HG02852 (cell line): ENCODE measurements at regions not wholly inside any gene's neighbourhood (a gene's known extent, or its start where the extent isn't known, plus 50 kb on each side); places are given as distances from the start of the nearest gene placed in this dataset.

ENCODE experiments used
- ATAC-seq: cut with Tn5 transposase; IDR thresholded peaks from one replicate; pipeline ENCODE4 v1.9.1; 2021; ENCODE audit warnings: mild to moderate bottlenecking, moderate library complexity; ENCODE audit not compliant: unreplicated experiment

DNA sequence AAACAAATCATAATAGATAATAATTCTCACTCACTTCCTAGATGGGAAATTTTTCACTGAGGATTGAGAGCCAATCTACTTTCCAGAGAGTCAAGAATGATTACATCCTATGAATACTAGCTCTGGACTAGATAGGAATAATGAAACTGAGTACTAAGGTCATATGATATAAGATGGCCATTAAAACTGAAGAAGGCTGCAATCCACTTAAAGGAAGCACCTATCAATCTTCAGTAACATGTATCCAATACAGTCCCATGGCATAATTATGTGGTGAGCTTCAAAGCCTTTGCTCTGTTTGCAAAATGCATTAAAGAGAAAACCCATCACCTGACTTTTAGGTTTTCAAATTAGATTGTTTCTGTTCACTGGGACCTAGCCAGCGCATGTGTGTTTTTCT lies 398.0 kb upstream of the MEIS1 start:
- ATAC-seq, result no peak

DNA sequence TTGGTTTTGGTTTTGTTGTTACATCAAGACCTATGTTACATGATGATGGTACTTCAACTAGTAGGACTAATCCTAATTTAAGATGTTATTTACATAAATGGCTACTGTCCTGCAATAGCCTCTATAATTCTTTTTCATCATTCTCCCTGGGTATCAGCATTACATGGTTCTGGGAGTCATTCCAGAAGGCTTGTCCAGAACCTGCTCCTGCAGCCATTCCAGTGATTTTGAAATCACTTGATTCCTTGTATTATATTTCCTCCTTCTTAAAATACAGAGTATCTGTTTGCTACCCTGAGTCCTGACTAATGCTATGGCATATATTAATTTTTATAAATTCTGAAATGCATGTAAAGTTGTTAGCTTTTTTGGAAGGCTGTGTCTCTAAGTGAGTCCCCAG lies 400.5 kb upstream of the MEIS1 start:
- ATAC-seq, result no peak

DNA sequence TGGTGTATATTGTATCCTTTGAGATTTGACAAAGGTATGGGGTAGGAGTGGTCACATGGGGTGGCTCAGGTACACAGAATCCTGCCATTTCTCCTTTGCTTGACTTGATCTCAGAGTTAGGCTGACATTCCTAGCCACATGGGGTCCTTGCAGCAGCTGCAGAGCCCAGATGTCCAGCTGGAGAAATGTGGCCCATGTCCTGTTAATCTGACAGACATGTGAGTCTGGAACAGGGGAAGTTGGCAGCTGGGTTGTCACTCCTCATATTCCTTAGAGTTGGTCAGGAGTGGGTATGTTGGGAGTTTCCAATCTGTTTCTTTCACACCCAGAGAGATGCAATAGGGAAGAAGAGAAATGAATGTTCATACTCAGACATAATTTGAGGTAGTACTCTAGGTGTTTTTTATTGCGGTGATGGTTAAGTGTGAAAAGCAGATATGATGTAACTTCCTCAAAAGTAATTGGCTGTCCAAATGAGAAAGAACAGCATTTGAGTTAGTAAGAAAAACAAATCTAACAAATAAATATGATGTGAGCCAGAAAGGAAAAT lies 402.6 kb upstream of the MEIS1 start:
- no peak for ATAC-seq

DNA sequence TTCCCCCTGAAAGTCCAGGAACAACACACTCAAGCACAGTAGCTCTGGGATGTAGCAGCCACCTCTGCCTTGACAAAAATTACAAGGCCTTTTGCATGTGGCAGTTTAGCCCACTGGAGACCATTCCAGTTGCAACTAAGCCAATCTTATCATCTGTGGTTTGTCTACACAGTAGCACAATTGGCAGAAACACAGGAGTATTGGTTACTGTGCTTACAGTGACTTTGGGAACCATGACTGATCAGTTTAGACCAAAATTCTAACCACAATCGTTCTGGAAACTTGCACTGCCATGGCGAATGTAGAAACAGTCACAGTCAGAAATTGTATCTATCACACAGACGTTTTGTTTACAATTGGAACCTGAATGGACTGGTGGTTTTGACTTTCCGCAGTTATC lies 403.7 kb upstream of the MEIS1 start:
- no peak for ATAC-seq

- no peak for ATAC-seq
Observed at GRCh38 chr2:66030553-66030952, 404.4 kb upstream of the MEIS1 start.

GRCh38 chr2:66024391-66024790 lies 410.5 kb upstream of the MEIS1 start:
- ATAC-seq, result no peak

GRCh38 chr2:66021296-66021695 lies 413.6 kb upstream of the MEIS1 start:
- ATAC-seq, result no peak

- no peak for ATAC-seq
Observed at GRCh38 chr2:66017763-66018162, 417.2 kb upstream of the MEIS1 start.

GRCh38 chr2:66014450-66014849 lies 420.5 kb upstream of the MEIS1 start:
- no peak for ATAC-seq

GRCh38 chr2:66013456-66013855 lies 421.5 kb upstream of the MEIS1 start:
- ATAC-seq, result no peak

DNA sequence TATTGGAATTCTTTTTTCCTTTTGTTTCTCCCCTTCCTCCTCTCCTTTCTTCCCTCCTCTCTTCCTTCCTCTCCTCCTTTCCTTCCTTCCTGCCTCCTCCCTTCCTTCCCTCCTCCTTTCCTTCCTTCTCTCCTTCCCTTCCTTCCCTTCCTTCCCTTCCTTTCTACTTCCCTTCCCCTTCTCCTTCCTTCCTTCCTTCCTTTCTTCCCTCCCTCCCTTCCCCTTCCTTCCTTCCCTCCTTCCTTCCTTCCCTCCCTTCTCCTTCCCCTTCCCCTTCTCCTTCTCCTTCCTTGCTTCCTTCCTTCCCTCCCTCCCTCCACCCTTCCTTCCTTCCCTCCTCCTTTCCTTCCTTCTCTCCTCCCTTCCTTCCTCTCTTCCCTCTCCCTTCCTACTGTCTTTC lies 431.0 kb upstream of the MEIS1 start:
- ATAC-seq, result no peak

DNA sequence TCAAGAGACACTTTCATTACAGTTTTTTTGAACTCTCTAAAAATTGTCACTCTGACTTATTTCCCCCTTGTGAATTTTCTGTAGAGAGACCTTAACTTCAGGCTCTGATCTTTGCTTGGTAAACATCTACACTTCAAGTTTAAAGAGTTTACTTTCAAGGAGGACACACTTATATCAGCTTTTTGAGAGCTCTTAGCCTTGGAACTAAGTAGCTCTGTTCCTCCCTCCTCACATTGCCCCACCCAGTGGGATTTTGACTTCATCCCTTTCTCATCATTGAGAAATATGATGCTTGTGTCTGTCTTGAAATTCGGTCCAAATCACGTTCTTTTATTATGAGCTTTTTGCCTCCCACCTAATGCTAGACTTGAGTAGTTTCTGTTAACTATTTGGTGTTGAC lies 433.4 kb upstream of the MEIS1 start:
- no peak for ATAC-seq

- ATAC-seq, result no peak
Observed at GRCh38 chr2:66000901-66001300, 434.0 kb upstream of the MEIS1 start.

- ATAC-seq, result no peak
Observed at GRCh38 chr2:65999796-66000195, 435.1 kb upstream of the MEIS1 start.

- ATAC-seq, result no peak
Observed at GRCh38 chr2:65999103-65999502, 435.8 kb upstream of the MEIS1 start.

DNA sequence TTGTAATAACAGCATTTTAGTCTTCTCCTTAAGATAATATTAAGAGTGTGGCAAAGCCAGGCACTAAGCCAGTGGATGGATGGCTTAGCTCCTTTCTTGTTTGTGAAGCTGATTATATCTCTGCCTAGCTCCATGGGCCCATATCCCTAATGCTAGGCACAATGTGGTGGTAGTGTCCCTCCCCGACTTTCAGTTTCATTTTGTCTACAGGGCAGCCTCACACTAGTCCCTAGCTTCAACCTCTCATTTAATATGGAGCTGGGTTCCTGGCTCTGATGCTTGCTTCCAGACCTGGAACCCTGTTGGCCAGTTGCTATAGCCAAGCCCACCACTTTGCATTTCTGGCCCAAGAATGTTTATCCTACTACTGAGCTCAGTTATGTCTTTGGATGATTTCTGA lies 437.0 kb upstream of the MEIS1 start:
- ATAC-seq, result no peak

DNA sequence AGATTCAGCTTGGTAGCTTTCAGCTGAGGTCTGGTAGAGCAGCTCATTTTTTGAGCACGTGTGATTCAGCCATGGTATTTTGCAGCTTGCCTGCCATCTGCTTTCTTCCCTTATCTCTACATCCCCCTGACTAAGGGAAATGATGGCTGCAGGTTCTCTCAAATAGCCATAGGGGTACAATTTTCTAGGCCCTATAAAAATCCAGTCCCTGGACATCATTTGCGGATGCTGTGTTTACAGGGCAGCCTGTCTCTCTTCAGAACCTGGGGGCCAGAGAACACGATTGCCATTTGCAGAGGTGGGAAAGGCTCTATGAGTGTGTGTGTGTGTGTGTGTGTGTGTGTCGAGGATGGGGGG lies 442.7 kb upstream of the MEIS1 start:
- ATAC-seq, result no peak

DNA sequence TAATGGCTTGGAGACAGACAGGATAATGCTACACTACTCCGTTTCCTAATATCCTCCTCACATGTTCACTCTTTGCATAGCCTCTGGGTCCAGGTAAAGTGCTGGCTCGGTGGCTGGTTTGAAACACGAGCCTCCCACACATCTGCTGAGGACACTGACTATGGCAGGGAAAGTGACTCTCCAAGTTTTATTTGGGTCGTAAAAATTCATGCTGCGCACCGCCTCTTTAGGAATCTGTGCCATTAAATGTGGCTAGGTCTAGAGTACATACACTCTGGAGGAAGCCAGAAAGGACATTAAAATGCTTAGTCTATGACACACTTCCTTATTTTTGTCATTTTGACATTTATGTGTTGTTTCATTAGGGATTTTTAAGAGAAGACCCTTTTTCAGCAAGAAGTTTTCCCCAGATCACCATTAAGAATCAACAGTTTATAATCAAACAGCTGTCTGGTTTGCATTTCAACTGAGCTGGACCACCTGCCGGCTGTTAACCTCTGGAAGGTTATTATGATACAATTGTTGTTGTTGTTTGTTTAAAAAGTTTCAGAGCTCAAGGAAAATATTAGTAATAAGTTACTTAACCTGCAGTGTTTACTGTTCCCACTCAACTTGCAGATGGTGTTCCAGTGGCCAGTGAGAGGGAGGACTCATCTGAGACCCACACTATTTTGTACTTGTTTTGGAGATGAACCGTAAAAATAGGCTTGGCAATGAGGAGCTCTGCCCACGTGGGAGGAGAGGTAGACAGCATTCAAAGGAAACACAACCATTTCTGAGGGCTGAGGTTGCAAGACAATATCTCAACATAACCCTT lies 443.3 kb upstream of the MEIS1 start:
- ATAC-seq, result no peak

- no peak for ATAC-seq
Observed at GRCh38 chr2:65985986-65986385, 448.9 kb upstream of the MEIS1 start.

GRCh38 chr2:65980531-65980930 lies 454.4 kb upstream of the MEIS1 start:
- ATAC-seq, result no peak

- no peak for ATAC-seq
Observed at GRCh38 chr2:65979446-65979845, 455.5 kb upstream of the MEIS1 start.

DNA sequence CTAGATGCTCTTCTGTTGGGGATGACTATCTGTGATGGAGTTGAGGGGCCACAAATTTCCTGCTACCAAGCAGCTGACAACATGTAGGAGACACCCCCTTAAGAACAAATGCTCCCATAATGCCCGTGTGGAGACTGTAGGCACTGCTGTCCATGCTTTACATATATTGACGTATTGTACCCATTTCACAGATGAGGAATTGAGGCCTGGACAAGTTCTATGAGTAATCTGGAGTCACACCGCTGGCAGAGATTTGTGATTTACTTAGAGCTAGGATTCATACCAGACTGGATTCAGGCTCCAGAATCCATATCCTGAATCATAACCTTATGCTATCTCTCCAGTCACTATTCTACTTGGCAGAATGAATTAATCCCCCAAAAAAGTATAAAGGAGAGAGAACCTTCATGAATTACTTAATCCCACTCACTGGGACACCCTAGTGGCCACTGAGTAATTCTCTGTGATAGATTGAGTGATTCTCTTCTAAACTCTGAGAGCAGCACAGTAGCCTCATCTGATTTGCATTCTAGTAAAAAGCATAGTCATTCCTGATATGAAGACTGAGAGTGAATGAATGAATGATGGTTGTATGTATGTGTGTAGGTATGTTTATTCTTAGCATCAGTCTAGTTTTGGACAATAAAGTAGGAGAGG lies 460.7 kb upstream of the MEIS1 start:
- ATAC-seq, result no peak
